Liver (tissue), 3 donors: ENCODE measurements at regions not wholly inside any gene's neighbourhood (a gene's known extent, or its start where the extent isn't known, plus 50 kb on each side); places are given as distances from the start of the nearest gene placed in this dataset.

ENCODE experiments used
- CTCF ChIP-seq: fragments of 150-350 bp; IDR thresholded peaks from 2 replicates; pipeline ENCODE4 v1.5.1; 2017; ENCODE audit warnings: improper control_type of control experiment, low read depth, low read length; ENCODE audit not compliant: missing input control
- EGR1 ChIP-seq, 2 donors: IDR thresholded peaks; 2 replicates each; pipeline ENCODE4 v1.6.1; 2016 to 2018; ENCODE audit warnings: antibody characterized with exemption in 2 of 2, low read depth in 2 of 2
- RAD21 ChIP-seq, 2 donors: IDR thresholded peaks; 2 replicates each; pipeline ENCODE4 v1.6.1; 2016; ENCODE audit warnings: antibody characterized with exemption in 2 of 2, mild to moderate bottlenecking in 2 of 2
- REST ChIP-seq: IDR thresholded peaks from 2 replicates; pipeline ENCODE4 v1.6.1; 2016; ENCODE audit warnings: antibody characterized with exemption, mild to moderate bottlenecking
- SP1 ChIP-seq: IDR thresholded peaks from 2 replicates; pipeline ENCODE4 v1.6.1; 2018; ENCODE audit warnings: antibody characterized with exemption, mild to moderate bottlenecking
- donor health status: healthy.
- donor health status: healthy.

- TF ChIP-seq CTCF (no peak), EGR1 (IDR thresholded peaks at IDR 0.05; ENCODE audit: low read depth in 2 of 2) (no peak), SP1 (no peak), REST (no peak), RAD21 (IDR thresholded peaks at IDR 0.05) (no peak)
Measured at GRCh38 chr9:113695901-113696300, 180.2 kb upstream of the ZNF618 start.
